ENCODE measurements at regions not wholly inside any gene's neighbourhood (a gene's known extent, or its start where the extent isn't known, plus 50 kb on each side); places are given as distances from the start of the nearest gene placed in this dataset.
A peak's percentile ranks its signal among the peaks of the same experiment; 100 is the strongest.

- H3K27me3 ChIP-seq (ENCODE audit: insufficient read depth, poor library complexity, severe bottlenecking) = no peaks in the 10 kb centered on the region
- no peaks in the 10 kb centered on the region for H3K36me3 ChIP-seq (ENCODE audit: low read depth)
- peaks cover 5% of the 10 kb centered on the region for H3K9me3 ChIP-seq (ENCODE audit: severe bottlenecking)
Observed at GRCh38 chr12:34399631-34400410, 377.5 kb downstream of the ALG10 start.

GRCh38 chr12:34400411-34400881, 378.1 kb downstream of the ALG10 start:
- no peaks in the 10 kb centered on the region for H3K36me3 ChIP-seq (ENCODE audit: low read depth)
- no peak for TF ChIP-seq CTCF (IDR thresholded peaks at IDR 0.05; ENCODE audit: poor library complexity, severe bottlenecking)
- no peak overlapping the region for H3K4me3 ChIP-seq (ENCODE audit: severe bottlenecking)
- H3K9me3 ChIP-seq (ENCODE audit: severe bottlenecking) = peaks cover 5% of the 10 kb centered on the region
- H3K27me3 ChIP-seq (ENCODE audit: insufficient read depth, poor library complexity, severe bottlenecking) = no peaks in the 10 kb centered on the region
- no peaks in the 10 kb centered on the region for H3K4me1 ChIP-seq (ENCODE audit: insufficient read depth, poor library complexity, severe bottlenecking)
- DNase-seq (ENCODE audit: low spot score) = peak; percentile 26
- ATAC-seq (ENCODE audit: low read depth) = no peak
- H3K27ac ChIP-seq (ENCODE audit: poor library complexity, severe bottlenecking) = no peak overlapping the region

More at GRCh38 chr12:34399631-34400410, 377.5 kb downstream of the ALG10 start:
- H3K27ac ChIP-seq (ENCODE audit: poor library complexity, severe bottlenecking) = no peak overlapping the region
- H3K4me3 ChIP-seq (ENCODE audit: severe bottlenecking) = no peak overlapping the region
- no peak for TF ChIP-seq CTCF (IDR thresholded peaks at IDR 0.05; ENCODE audit: poor library complexity, severe bottlenecking)
- no peak for ATAC-seq (ENCODE audit: low read depth)
- H3K4me1 ChIP-seq (ENCODE audit: insufficient read depth, poor library complexity, severe bottlenecking) = no peaks in the 10 kb centered on the region
- peak; percentile 27 for DNase-seq (ENCODE audit: low spot score)

GRCh38 chr12:34400986-34401658, 378.8 kb downstream of the ALG10 start:
- Histone ChIP-seq H3K27ac (ENCODE audit: poor library complexity, severe bottlenecking) (no peak overlapping the region), H3K4me1 (ENCODE audit: insufficient read depth, poor library complexity, severe bottlenecking) (no peaks in the 10 kb centered on the region), H3K36me3 (ENCODE audit: low read depth) (no peaks in the 10 kb centered on the region), H3K27me3 (ENCODE audit: insufficient read depth, poor library complexity, severe bottlenecking) (no peaks in the 10 kb centered on the region), H3K9me3 (ENCODE audit: severe bottlenecking) (peaks cover 5% of the 10 kb centered on the region), H3K4me3 (ENCODE audit: severe bottlenecking) (no peak overlapping the region)
- DNase-seq (ENCODE audit: low spot score) = peak; percentile 14
- no peak for TF ChIP-seq CTCF (IDR thresholded peaks at IDR 0.05; ENCODE audit: poor library complexity, severe bottlenecking)
- ATAC-seq (ENCODE audit: low read depth) = no peak

- peaks cover 5% of the 10 kb centered on the region for H3K9me3 ChIP-seq (ENCODE audit: severe bottlenecking)
- ATAC-seq (ENCODE audit: low read depth) = no peak
Observed at GRCh38 chr12:34401659-34402227, 379.4 kb downstream of the ALG10 start.

More at GRCh38 chr12:34401659-34402227, 379.4 kb downstream of the ALG10 start:
- H3K27me3 ChIP-seq (ENCODE audit: insufficient read depth, poor library complexity, severe bottlenecking) = no peaks in the 10 kb centered on the region
- DNase-seq (ENCODE audit: low spot score) = peak; percentile 34
- H3K4me3 ChIP-seq (ENCODE audit: severe bottlenecking) = no peak overlapping the region
- H3K4me1 ChIP-seq (ENCODE audit: insufficient read depth, poor library complexity, severe bottlenecking) = no peaks in the 10 kb centered on the region
- H3K36me3 ChIP-seq (ENCODE audit: low read depth) = no peaks in the 10 kb centered on the region
- H3K27ac ChIP-seq (ENCODE audit: poor library complexity, severe bottlenecking) = no peak overlapping the region
- TF ChIP-seq CTCF (IDR thresholded peaks at IDR 0.05; ENCODE audit: poor library complexity, severe bottlenecking) = no peak

Data from RWPE2 (cell line).